Fibroblast of skin of scalp (primary cell): ENCODE measurements at regions not wholly inside any gene's neighbourhood (a gene's known extent, or its start where the extent isn't known, plus 50 kb on each side); places are given as distances from the start of the nearest gene placed in this dataset.

ENCODE experiments used
- DNase-seq: peaks from one replicate; pipeline ENCODE4 v3.0.0-alpha.2; 2013

DNA sequence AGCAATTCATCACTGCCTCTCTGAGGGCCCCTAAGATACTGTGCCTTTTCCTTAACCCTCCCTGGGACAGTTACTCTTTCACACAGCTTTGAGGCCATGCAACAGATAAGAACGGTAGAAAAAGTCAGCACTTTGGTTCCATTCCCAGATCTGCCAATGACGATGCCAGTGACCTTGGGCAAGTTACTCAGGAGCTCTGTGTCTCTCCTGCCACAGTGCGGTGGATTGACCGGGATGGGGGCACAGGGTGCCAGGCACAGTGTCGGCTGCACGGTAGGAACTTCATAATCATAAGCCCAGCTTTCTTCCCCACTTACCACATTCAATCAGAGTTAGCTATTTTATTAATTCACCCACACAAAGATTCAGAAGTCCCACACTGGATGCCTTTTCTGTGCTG, 1041.8 kb downstream of the TBC1D22A start:
- DNase-seq = no peak

DNA sequence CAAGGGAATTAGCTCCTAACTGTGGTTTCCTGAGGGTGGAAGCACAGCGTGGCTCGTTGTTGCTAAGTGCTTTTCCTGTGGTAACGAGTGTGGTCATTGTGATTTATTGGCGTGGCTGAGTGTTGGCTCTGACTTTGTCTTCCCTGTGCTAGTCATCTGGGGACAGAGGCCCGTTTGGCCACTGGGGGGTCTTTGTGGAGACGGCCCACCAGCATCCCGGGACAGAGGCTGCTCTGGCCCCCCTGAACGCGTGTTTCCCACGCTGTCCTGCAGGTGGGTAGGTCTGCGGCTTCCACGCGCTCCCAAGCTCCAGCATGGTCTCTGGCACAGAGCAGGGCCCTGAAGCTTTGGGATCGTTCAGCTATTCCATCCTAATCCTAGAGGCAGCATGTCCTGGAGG, 1040.0 kb downstream of the TBC1D22A start:
- DNase-seq = no peak

DNA sequence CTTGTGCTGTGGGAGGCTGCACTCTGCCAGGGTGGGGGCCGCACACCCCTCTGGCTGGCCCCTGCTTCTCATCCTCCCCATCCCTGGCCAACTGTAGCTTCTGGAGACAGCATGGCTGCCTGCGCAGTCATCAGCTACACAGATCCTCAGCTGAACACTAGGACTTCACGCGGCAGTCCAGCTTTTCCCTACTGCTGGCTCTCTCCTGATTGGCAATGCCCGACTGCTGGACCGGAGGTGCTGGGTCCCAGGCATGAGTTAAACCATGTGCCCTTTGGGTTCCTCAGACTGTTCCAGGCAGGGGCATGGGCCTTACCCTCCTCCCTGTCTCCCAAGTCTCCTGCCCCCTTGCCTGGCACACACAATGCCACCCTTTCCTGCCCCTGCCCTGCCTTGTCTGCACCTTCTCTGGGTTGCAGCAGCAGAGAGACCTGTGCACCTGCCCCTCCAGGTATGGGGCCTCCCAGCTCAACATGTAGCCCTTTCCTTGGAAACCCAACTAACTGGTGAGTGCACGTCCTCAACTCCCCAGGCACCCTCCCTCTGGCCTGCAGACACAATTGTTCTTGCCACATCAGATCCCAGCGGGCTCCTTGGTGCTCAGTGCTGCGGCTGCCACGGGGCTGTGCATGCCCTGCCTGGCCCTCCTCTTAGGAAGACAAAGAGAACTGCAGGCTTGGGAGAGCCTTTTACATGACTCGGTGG, 1039.2 kb downstream of the TBC1D22A start:
- DNase-seq = no peak

DNA sequence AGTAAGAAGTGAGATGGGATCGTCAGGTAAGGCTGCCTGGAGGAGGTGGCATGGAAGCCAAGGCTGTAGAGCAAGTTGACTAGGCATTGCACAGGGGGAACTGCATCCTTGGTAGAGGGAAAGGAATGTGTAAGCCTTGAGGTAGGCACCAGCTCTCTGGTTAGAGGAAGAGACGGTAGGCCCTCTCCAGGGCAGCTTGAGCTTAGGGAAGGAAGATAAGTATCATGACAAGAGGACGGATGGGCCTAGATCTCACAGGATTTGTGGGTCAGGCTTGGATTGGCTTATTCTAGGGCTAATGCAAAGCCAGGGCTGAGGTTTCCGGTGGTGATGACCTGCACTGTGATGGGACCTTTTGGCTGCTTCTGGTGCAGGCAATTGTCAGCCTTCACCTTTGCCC, 1035.8 kb downstream of the TBC1D22A start:
- DNase-seq = no peak

DNA sequence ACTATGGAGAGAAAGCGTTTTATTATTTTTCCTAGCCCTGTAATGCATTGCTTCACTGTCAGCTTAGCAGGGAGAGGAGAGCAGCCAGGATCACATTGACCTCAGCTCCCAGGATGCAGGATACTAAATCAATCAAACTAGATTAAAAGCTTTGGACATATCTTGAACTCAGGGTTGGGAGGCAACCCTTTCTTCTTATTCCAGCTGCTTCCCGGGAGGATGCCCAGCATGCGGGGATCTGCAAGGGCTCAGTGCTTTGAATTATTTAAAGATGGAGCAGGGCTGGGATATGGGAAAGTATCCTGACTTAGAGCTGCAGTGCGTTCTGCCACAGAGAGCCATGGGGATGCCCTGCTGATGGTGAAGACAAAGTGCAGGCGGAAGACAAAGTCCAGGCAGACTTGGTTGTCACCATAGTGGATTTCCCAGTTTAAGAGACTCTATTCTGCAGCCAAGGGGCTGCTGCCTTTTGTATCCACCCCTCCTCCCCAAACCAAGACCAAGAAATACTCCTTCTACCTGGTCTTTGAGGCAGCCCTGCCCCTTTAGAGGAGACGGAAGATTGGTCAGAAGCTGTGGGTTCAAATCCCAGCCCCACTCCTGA, 1035.0 kb downstream of the TBC1D22A start:
- DNase-seq = no peak

- DNase-seq = no peak
Measured at GRCh38 chr22:47796128-47796908, 1033.9 kb downstream of the TBC1D22A start.

- no peak for DNase-seq
Measured at GRCh38 chr22:47795477-47796127, 1033.2 kb downstream of the TBC1D22A start.

- no peak for DNase-seq
Measured at GRCh38 chr22:47794851-47795250, 1032.4 kb downstream of the TBC1D22A start.

DNA sequence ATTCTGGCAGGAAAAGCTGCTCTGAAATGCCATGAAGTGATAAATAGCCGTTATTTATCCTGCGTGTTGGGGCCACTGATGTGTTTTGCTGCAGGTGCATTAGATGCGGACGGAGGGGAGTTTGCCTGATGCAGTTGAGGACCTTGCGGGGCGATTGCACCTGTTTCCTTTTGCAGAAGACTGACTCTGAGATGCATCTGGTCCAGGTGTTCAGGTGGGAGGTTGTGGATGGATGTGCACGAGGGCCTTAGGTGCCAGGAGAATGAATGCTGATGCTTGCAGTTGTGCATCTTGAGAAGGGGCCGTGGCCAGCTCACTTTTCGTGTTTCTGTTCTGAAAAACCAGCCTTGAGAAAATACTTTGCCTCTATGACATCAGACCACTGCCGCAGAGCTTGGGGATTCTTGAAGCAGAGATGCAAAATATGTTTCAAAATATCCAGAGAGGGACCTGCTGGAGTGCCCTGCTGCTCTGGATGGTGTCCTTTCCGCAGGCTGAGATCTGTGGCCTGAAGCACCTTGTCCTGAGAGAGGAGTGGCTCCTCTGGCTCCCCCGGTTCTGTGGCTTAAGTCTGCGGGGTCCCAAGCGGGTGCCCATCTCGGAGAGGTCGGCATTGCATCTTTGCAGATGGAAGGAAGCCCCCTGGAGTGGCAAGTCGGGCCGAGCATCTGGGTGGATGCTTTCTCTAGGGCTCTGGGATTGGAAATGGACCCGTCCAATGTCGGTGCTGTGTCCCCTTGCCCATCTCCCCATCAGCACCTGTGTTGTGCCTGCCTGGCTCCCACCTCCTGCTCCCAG, 1031.1 kb downstream of the TBC1D22A start:
- no peak for DNase-seq

- DNase-seq = no peak
Measured at GRCh38 chr22:47789171-47789570, 1026.7 kb downstream of the TBC1D22A start.

DNA sequence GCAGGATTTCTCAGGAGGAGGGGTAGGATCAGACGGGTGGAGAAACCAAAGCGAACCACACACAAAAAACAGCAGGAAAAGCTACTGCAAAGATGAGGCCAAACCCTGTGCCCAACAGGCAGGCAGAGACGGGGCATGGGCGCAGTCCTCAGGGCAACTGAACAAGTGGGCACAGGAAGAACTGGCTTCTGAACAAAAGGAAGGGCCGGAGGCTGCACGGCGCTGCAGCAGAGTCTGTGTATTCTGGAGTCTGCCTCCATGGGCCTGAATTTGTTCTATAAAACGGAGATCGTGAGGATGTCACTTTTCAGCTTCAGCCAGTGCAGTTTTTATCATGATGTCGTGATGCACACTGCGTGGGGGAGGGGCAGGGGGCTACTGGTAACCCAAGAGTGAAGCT, 1026.0 kb downstream of the TBC1D22A start:
- DNase-seq = no peak

GRCh38 chr22:47787501-47788227, 1025.2 kb downstream of the TBC1D22A start:
- DNase-seq = no peak

GRCh38 chr22:47786650-47787290, 1024.3 kb downstream of the TBC1D22A start:
- no peak for DNase-seq

DNA sequence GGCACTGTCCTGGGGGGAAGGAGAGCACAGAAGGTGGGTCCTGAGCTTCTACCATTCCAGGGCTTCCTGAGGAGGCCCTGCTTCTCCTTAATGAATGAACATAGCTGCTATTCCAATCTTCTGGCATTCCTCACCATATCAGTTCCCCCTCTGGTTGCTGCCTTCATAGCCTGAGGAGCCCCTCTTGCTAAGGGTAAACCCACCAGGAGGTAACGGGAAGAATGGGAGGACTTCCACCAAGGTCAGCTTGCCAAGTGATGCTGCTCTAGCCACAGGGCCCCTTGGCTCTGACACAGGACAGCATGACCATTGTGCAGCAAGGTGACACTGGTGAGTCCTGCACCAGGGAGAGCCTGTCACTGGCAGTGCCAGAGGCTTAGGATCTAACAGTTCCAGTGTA, 1022.5 kb downstream of the TBC1D22A start:
- no peak for DNase-seq

DNA sequence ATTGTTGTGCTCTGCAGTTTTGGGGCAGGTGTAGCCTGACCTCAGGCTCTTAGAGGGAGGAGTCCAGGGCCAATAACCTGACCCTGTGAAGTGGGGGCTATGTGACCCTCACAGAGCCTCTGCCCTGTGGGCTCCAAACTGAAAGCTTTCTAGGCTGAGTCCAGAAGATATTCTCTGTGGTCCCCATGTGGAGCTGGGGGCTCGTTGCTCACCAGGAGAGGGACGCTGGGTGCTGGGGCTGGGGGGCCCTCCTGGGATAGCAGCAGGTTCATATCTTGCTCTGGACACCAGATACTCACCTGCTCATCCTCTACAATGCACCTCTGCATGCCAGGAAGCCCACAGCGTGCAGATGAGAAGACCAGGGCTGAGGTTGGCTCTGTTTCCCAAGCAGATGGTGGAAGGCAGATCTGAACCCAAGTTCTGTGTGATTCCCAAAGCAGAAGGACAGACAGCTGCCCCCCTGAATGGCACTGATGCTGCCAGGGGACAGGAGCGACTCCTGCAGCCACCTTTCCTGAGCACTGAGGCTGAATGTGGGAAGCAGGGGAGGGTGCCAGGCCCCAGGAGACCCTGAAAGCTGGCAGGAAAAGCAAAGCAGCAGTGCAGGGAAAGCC, 1022.0 kb downstream of the TBC1D22A start:
- DNase-seq = no peak

DNA sequence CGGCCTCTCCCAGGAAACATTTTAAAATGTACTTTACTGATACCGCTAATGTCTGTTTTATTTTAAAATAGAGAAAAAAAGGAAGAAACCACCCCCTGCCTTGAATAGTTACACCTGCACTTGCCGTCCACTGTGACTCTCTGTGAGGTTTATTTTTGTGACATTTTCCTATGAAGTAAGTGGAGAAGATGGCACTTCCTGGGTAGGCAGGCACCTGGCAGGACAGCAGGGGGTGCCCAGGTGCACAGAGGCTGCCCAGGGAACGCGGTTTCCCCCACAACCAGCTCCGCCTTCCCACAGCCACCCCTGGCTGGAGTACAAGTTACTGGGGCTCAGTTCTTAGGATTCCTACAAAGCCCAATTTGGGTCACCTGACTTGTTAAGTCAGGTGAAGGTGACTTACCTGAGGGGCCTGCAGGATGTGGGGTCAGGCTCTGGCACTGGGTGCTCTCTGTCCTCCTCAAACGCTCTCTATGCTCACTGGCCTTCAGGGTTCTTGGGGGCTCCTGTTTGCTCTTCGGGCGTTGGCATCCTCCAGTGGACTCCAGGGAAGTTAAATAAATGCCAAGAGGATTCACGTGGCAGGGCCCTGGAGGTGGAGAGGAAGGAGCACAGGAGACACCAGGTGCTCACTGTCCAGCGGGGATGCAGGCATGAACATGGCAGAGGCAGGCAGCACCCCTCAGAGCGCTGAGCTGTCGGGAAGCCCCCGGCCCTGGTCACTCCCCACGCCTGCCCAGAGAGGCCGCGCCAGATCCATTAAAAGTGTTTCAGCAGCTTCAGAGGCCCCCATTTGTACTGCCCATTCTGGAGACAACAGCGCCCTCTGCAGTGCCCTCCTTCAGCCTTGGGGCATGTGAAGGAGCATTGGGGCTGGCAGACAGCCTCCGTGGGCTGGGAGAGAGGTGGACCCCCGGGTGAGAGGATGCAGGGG, 1021.2 kb downstream of the TBC1D22A start:
- DNase-seq = no peak

GRCh38 chr22:47782328-47783075, 1020.1 kb downstream of the TBC1D22A start:
- no peak for DNase-seq

DNA sequence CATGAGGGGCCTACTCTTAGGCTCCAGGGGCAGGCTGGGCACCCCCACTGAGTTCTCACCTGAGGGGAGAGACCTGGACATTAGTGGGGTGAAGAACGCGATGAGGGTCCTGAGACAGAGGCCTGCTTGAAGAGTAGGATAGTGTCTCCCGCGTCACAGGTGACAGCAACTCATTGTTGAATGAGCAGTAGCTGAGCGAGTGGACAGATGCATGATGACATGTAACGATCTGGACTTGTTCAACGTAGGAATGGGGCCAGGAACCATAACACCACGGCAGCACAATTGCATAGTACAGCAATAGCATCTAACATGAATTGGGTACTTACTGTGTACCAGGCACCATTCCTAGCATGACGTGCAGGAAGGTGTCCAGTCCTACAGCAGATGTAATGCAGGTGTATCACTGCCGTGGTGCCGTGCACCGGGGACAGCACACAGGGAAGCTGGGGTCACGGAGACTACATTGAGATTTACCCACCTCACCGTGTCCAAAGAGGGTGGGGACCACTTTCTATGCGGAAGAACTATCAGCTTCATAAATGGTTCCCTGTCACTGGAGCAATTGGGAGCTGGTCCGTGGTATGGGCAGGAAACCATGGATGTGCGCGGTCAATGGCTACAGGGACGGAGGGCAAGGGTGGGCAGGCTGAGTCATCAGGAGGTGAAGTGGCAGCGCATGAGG, 1019.1 kb downstream of the TBC1D22A start:
- no peak for DNase-seq
